K562 (cell line): ENCODE measurements at regions not wholly inside any gene's neighbourhood (a gene's known extent, or its start where the extent isn't known, plus 50 kb on each side); places are given as distances from the start of the nearest gene placed in this dataset.

ENCODE experiments used
- ATAC-seq: fragments of 200-7000 bp; cut with Tn5 transposase; 3 replicates; pipeline ENCODE4 v1.9.1; 2020; ENCODE audit warnings: moderate library complexity
- BruUV-seq: library from RNA; stranded (reverse); fragments of 400-500 nt; replicated peaks from 2 replicates; lab custom pipeline; 2021; lab: Mats Ljungman, UMichigan
- CTCF ChIA-PET: fragments of 300-600 bp; formaldehyde crosslinking; extraction: SDS; loops from one replicate; lab custom pipeline; 2021; ENCODE audit warnings: low intra/inter-chr PET ratio; lab: Yijun Ruan, JAX
- POLR2A ChIA-PET: fragments of 300-600, 350-650 bp; sonication (Branson Sonifier 250); formaldehyde crosslinking; extraction: SDS; loops from one replicate; lab custom pipeline; 2021; ENCODE audit warnings: antibody characterized with exemption, inconsistent platforms; lab: Yijun Ruan, JAX
- DNase-seq, 4 experiments: peaks; one replicate each; pipeline versions ENCODE4 v3.0.0 to v3.0.0-alpha.2; 2011 to 2018; ENCODE audit warnings: low spot score in 3 of 4, mixed read lengths in 3 of 4; ENCODE audit errors: extremely low read depth in 1 of 4
- FAIRE-seq: peaks from 2 replicates; lab custom pipeline; 2011; peaks lifted over from hg19 to GRCh38; lab: Jason Lieb, UNC
- H2AFZ ChIP-seq: 2 replicates; pipeline ENCODE4 v1.6.0; 2011; ENCODE audit warnings: low read depth, low read length, control low read depth, inconsistent platforms
- H3K27ac ChIP-seq: fragments of 200-600 bp; 3 replicates; pipeline ENCODE4 v1.8.0; 2011; ENCODE audit warnings: low read depth, mild to moderate bottlenecking, control low read depth, inconsistent platforms, low read length, moderate library complexity, mixed read lengths; ENCODE audit errors: extremely low read depth
- H3K27me3 ChIP-seq, 2 experiments: fragments of 300-600 bp in 1 of 2; 2 replicates in 1 of 2; 3 replicates in 1 of 2; pipeline versions ENCODE4 v1.6.0 to v1.8.0; 2011; ENCODE audit warnings: inconsistent platforms in 2 of 2, low read length in 2 of 2, mild to moderate bottlenecking in 1 of 2, mixed read lengths in 1 of 2, moderate library complexity in 1 of 2; ENCODE audit not compliant: control insufficient read depth in 2 of 2, insufficient read depth in 2 of 2
- H3K36me3 ChIP-seq: fragments of 300-600 bp; 3 replicates; pipeline ENCODE4 v1.8.0; 2011; ENCODE audit warnings: mild to moderate bottlenecking, low read length, inconsistent platforms; ENCODE audit not compliant: control insufficient read depth, insufficient read depth
- H3K4me1 ChIP-seq, 2 experiments: fragments of 200-600 bp in 1 of 2; replicated peaks in 1 of 2; 2 replicates in 1 of 2; 3 replicates in 1 of 2; pipeline versions ENCODE4 v1.5.1 to v1.8.0; 2011; ENCODE audit warnings: inconsistent platforms in 2 of 2, low read length in 2 of 2, mild to moderate bottlenecking in 1 of 2, mixed read lengths in 1 of 2, moderate library complexity in 1 of 2; ENCODE audit not compliant: control insufficient read depth in 2 of 2, insufficient read depth in 2 of 2
- H3K4me2 ChIP-seq: 2 replicates; pipeline ENCODE4 v1.6.1; 2011; ENCODE audit warnings: low read length, control low read depth, inconsistent platforms, mixed read lengths; ENCODE audit not compliant: insufficient read depth
- H3K4me3 ChIP-seq: fragments of 200-600 bp; sonication (generic), shearing (Covaris generic); 2 replicates; pipeline ENCODE4 v1.5.1; 2016; ENCODE audit warnings: control low read depth, inconsistent platforms
- H3K79me2 ChIP-seq: fragments of 200-600 bp; 3 replicates; pipeline ENCODE4 v1.8.0; 2011; ENCODE audit warnings: low read length, inconsistent platforms; ENCODE audit not compliant: control insufficient read depth, insufficient read depth
- H3K9ac ChIP-seq, 2 experiments: 2 replicates each; pipeline versions ENCODE4 v1.6.0 to v1.6.1; 2011; ENCODE audit warnings: low read depth in 2 of 2, low read length in 2 of 2, control low read depth in 1 of 2, inconsistent platforms in 1 of 2, mild to moderate bottlenecking in 1 of 2, mixed read lengths in 1 of 2; ENCODE audit not compliant: insufficient read depth in 1 of 2
- H3K9me1 ChIP-seq: one replicate; pipeline ENCODE4 v1.6.0; 2011; ENCODE audit warnings: inconsistent platforms, mild to moderate bottlenecking, low read length, moderate library complexity; ENCODE audit not compliant: control insufficient read depth, insufficient read depth
- H3K9me3 ChIP-seq: replicated peaks from 2 replicates; pipeline ENCODE4 v1.5.1; 2011; ENCODE audit warnings: low read depth, low read length, inconsistent platforms; ENCODE audit not compliant: control insufficient read depth, insufficient read depth
- H4K20me1 ChIP-seq: replicated peaks from 2 replicates; pipeline ENCODE4 v1.6.1; 2011; ENCODE audit warnings: low read length, inconsistent platforms, mixed read lengths; ENCODE audit not compliant: control insufficient read depth, insufficient read depth
- CXXC5 ChIP-seq: fragments of 250-450 bp; sonication (Bioruptor Pico); IDR thresholded peaks from 2 replicates; pipeline ENCODE4 v1.8.0; 2022; ENCODE audit warnings: inconsistent platforms, mild to moderate bottlenecking, moderate library complexity
- KLF16 ChIP-seq: IDR thresholded peaks from 2 replicates; pipeline ENCODE4 v1.6.1; 2016; ENCODE audit warnings: antibody characterized with exemption
- MTF1 ChIP-seq: fragments of 250-450 bp; sonication (Bioruptor Pico); IDR thresholded peaks from 2 replicates; pipeline ENCODE4 v1.9.0; 2021; ENCODE audit warnings: moderate library complexity, mild to moderate bottlenecking, inconsistent platforms, borderline replicate concordance
- NFE2 ChIP-seq: IDR thresholded peaks from 2 replicates; pipeline ENCODE4 v1.6.1; 2014; ENCODE audit warnings: antibody characterized with exemption, low read depth
- POLR2H ChIP-seq: IDR thresholded peaks from 2 replicates; pipeline ENCODE4 v1.6.1; 2016; ENCODE audit warnings: missing genetic modification characterization, low read depth, mild to moderate bottlenecking, control low read depth, missing compliant biosample characterization, moderate library complexity
- POU5F1 ChIP-seq: fragments of 150-350 bp; IDR thresholded peaks from 2 replicates; pipeline ENCODE4 v1.6.1; 2014; ENCODE audit warnings: borderline replicate concordance, low read length, low read depth, mild to moderate bottlenecking; ENCODE audit not compliant: partially characterized antibody
- STAT5B ChIP-seq: fragments of 250-450 bp; sonication (Bioruptor Pico); IDR thresholded peaks from 2 replicates; pipeline ENCODE4 v1.8.0; 2021; ENCODE audit warnings: mild to moderate bottlenecking, inconsistent platforms
- ZNF589 ChIP-seq: fragments of 200-800 bp; sonication (Bioruptor generic); IDR thresholded peaks from 2 replicates; pipeline ENCODE4 v1.6.1; 2016; ENCODE audit warnings: low read depth, missing genetic modification characterization, missing compliant biosample characterization
- ZNF717 ChIP-seq: fragments of 250-450 bp; sonication (Bioruptor Pico); IDR thresholded peaks from 2 replicates; pipeline ENCODE4 v1.5.0; 2021
- ZNF75A ChIP-seq: fragments of 450-650 bp; formaldehyde crosslinking; IDR thresholded peaks from 2 replicates; pipeline ENCODE4 v1.4.0; 2020; ENCODE audit warnings: mild to moderate bottlenecking
- WGBS: fragments of 100-300 bp; shearing (Covaris generic); methylation state at CpG from one replicate; pipeline ENCODE4 v1.1.6; 2016; ENCODE audit warnings: low coverage, mixed read lengths; ENCODE audit not compliant: insufficient coverage; ENCODE audit errors: missing lambda C conversion rate; 5-methylcytosine and 5-hydroxymethylcytosine counted together
- in situ Hi-C: fragments of 300-500 bp; cut with MboI; formaldehyde crosslinking; loops from 4 replicates; pipeline ENCODE4 v1.15.0; 2018; ENCODE audit warnings: inconsistent platforms, mixed read lengths
- intact Hi-C: fragments of 100-400 bp; cut with micrococcal nuclease; formaldehyde crosslinking; loops from 2 replicates; pipeline ENCODE4 v1.14.2; 2022
- TF ChIP-seq, protein P1 (sequence below): fragments of 450-650 bp; formaldehyde crosslinking; conservative IDR thresholded peaks from 2 replicates; pipeline ENCODE4 v1.4.0; 2022; ENCODE audit warnings: mild to moderate bottlenecking, missing genetic modification characterization
- TF ChIP-seq, protein P2 (sequence below): fragments of 450-650 bp; formaldehyde crosslinking; IDR thresholded peaks from 2 replicates; pipeline ENCODE4 v1.4.0; 2020; ENCODE audit warnings: mild to moderate bottlenecking, moderate library complexity
- TF ChIP-seq, protein P3 (sequence below): fragments of 150-350 bp; IDR thresholded peaks from 2 replicates; pipeline ENCODE4 v1.6.1; 2014; ENCODE audit warnings: low read depth, mild to moderate bottlenecking, low read length, borderline replicate concordance
- TF ChIP-seq, protein P4 (sequence below): fragments of 250-450 bp; sonication (Bioruptor Pico); IDR thresholded peaks from 2 replicates; pipeline ENCODE4 v1.4.0; 2020

DNA sequence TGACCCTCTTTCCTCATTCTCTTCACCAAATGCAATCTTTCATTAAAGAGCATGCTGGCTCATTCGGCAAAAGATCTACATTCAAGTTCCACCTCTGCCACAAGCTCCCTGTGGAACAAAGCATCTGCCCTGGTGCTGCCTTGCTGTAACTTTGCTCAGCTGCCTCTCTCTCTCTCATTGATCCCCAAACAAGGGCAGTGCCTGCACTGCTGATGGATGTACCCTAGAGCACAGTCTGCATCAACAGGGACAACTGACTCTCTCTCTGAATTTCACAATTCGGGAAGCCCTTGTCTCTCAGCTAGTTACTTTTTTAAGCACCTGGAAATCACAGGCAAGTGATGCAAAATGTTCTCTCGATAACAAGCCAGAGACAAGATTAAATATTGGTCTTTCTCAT, 174.0 kb upstream of the DIO2 start:
- Histone ChIP-seq H3K9me1 (no peaks in the 10 kb centered on the region), H3K9me3 (no peaks in the 10 kb centered on the region), H2AFZ (no peak overlapping the region), H3K79me2 (no peaks in the 10 kb centered on the region), H3K27me3 (no peaks in the 10 kb centered on the region), H3K9ac (no peak overlapping the region), H3K4me3 (no peak overlapping the region), H4K20me1 (no peaks in the 10 kb centered on the region), H3K4me2 (no peak overlapping the region), H3K4me1 (no peaks in the 10 kb centered on the region), H3K27ac (no peak overlapping the region), H3K36me3 (no peaks in the 10 kb centered on the region)
- WGBS: 0% methylated on average over 3 of the region's 3 CpGs
- in situ Hi-C loops: no loop called here
- CTCF ChIA-PET: no interaction called here
- POLR2A ChIA-PET: no interaction called here
- intact Hi-C loops: no loop called here
- DNase-seq: no peak
- no peak for ATAC-seq
- BruUV-seq: no TSS peak
- TF ChIP-seq KLF16 (no peak), POLR2H (tag) (no peak), ZNF75A (CRISPR knock-in tag) (no peak), ZNF717 (CRISPR knock-in tag) (no peak), ZNF589 (CRISPR knock-in tag) (no peak), CXXC5 (no peak), NFE2 (no peak), POU5F1 (no peak), MTF1 (no peak), STAT5B (CRISPR knock-in tag) (no peak)
- TF ChIP-seq, protein P1, sequence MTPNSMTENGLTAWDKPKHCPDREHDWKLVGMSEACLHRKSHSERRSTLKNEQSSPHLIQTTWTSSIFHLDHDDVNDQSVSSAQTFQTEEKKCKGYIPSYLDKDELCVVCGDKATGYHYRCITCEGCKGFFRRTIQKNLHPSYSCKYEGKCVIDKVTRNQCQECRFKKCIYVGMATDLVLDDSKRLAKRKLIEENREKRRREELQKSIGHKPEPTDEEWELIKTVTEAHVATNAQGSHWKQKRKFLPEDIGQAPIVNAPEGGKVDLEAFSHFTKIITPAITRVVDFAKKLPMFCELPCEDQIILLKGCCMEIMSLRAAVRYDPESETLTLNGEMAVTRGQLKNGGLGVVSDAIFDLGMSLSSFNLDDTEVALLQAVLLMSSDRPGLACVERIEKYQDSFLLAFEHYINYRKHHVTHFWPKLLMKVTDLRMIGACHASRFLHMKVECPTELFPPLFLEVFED (CRISPR knock-in tag): no peak
- TF ChIP-seq, protein P2, sequence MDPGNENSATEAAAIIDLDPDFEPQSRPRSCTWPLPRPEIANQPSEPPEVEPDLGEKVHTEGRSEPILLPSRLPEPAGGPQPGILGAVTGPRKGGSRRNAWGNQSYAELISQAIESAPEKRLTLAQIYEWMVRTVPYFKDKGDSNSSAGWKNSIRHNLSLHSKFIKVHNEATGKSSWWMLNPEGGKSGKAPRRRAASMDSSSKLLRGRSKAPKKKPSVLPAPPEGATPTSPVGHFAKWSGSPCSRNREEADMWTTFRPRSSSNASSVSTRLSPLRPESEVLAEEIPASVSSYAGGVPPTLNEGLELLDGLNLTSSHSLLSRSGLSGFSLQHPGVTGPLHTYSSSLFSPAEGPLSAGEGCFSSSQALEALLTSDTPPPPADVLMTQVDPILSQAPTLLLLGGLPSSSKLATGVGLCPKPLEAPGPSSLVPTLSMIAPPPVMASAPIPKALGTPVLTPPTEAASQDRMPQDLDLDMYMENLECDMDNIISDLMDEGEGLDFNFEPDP (CRISPR knock-in tag): no peak
- TF ChIP-seq, protein P3, sequence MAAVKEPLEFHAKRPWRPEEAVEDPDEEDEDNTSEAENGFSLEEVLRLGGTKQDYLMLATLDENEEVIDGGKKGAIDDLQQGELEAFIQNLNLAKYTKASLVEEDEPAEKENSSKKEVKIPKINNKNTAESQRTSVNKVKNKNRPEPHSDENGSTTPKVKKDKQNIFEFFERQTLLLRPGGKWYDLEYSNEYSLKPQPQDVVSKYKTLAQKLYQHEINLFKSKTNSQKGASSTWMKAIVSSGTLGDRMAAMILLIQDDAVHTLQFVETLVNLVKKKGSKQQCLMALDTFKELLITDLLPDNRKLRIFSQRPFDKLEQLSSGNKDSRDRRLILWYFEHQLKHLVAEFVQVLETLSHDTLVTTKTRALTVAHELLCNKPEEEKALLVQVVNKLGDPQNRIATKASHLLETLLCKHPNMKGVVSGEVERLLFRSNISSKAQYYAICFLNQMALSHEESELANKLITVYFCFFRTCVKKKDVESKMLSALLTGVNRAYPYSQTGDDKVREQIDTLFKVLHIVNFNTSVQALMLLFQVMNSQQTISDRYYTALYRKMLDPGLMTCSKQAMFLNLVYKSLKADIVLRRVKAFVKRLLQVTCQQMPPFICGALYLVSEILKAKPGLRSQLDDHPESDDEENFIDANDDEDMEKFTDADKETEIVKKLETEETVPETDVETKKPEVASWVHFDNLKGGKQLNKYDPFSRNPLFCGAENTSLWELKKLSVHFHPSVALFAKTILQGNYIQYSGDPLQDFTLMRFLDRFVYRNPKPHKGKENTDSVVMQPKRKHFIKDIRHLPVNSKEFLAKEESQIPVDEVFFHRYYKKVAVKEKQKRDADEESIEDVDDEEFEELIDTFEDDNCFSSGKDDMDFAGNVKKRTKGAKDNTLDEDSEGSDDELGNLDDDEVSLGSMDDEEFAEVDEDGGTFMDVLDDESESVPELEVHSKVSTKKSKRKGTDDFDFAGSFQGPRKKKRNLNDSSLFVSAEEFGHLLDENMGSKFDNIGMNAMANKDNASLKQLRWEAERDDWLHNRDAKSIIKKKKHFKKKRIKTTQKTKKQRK: no peak
- TF ChIP-seq, protein P4, sequence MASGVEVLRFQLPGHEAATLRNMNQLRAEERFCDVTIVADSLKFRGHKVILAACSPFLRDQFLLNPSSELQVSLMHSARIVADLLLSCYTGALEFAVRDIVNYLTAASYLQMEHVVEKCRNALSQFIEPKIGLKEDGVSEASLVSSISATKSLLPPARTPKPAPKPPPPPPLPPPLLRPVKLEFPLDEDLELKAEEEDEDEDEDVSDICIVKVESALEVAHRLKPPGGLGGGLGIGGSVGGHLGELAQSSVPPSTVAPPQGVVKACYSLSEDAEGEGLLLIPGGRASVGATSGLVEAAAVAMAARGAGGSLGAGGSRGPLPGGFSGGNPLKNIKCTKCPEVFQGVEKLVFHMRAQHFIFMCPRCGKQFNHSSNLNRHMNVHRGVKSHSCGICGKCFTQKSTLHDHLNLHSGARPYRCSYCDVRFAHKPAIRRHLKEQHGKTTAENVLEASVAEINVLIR (CRISPR knock-in tag): no peak
- FAIRE-seq: no peak
